ENCODE measurements at regions not wholly inside any gene's neighbourhood (a gene's known extent, or its start where the extent isn't known, plus 50 kb on each side); places are given as distances from the start of the nearest gene placed in this dataset.

DNA sequence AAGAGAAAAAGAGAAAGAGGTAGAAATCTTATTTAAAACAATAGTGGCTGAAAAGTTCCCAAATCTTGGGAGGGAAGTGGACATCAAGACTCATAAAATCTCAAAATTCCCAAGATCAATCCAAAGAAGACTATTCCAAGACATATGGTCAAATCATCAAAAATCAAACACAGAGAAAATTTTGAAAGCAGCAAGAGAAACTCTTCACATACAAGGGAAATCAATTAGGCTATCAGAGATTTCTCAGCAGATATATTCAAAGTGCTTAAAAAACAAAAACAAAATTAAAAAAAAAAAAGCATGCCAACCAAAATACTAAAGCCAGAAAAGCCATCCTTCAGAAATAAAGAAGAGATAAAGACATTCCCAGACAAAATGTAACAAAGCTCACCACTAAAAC is 52.6 kb upstream of the RALGPS2 start:
- TF ChIP-seq, protein P1, sequence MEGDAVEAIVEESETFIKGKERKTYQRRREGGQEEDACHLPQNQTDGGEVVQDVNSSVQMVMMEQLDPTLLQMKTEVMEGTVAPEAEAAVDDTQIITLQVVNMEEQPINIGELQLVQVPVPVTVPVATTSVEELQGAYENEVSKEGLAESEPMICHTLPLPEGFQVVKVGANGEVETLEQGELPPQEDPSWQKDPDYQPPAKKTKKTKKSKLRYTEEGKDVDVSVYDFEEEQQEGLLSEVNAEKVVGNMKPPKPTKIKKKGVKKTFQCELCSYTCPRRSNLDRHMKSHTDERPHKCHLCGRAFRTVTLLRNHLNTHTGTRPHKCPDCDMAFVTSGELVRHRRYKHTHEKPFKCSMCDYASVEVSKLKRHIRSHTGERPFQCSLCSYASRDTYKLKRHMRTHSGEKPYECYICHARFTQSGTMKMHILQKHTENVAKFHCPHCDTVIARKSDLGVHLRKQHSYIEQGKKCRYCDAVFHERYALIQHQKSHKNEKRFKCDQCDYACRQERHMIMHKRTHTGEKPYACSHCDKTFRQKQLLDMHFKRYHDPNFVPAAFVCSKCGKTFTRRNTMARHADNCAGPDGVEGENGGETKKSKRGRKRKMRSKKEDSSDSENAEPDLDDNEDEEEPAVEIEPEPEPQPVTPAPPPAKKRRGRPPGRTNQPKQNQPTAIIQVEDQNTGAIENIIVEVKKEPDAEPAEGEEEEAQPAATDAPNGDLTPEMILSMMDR (IDR thresholded peaks at IDR 0.05) = no peak
- TF ChIP-seq POLR2A (IDR thresholded peaks at IDR 0.05) (no peak), EP300 (IDR thresholded peaks at IDR 0.05; ENCODE audit: low read depth) (no peak), POLR2AphosphoS5 (IDR thresholded peaks at IDR 0.05) (no peak)
